Urothelium cell line (cell line): ENCODE measurements at regions not wholly inside any gene's neighbourhood (a gene's known extent, or its start where the extent isn't known, plus 50 kb on each side); places are given as distances from the start of the nearest gene placed in this dataset.

ENCODE experiments used
- DNase-seq: peaks from one replicate; pipeline ENCODE4 v3.0.0; 2011; ENCODE audit warnings: low spot score, mixed read lengths
- FAIRE-seq: peaks from 2 replicates; lab custom pipeline; 2011; peaks lifted over from hg19 to GRCh38; lab: Jason Lieb, UNC

- no peak for FAIRE-seq
These were observed 60.1 kb upstream of the ASXL3 start for GRCh38 chr18:33517950-33518349.

GRCh38 chr18:33513027-33513426 is 65.0 kb upstream of the ASXL3 start:
- FAIRE-seq (no peak), DNase-seq (no peak)

More at GRCh38 chr18:33517950-33518349, 60.1 kb upstream of the ASXL3 start:
- DNase-seq = no peak

GRCh38 chr18:33507019-33507418 is 66.5 kb upstream of the CCDC178 start:
- FAIRE-seq = no peak
- no peak for DNase-seq

- FAIRE-seq (no peak), DNase-seq (no peak)
These were observed 65.3 kb upstream of the CCDC178 start for GRCh38 chr18:33505798-33506197.

GRCh38 chr18:33505297-33505696 is 64.8 kb upstream of the CCDC178 start:
- DNase-seq (no peak), FAIRE-seq (no peak)

- FAIRE-seq (no peak), DNase-seq (peak; percentile 31)
These were observed 54.8 kb upstream of the CCDC178 start for GRCh38 chr18:33495278-33495677.
